PC-3 (cell line): ENCODE measurements at regions not wholly inside any gene's neighbourhood (a gene's known extent, or its start where the extent isn't known, plus 50 kb on each side); places are given as distances from the start of the nearest gene placed in this dataset.

ENCODE experiments used
- CTCF ChIP-seq: fragments of 300-600 bp; sonication (generic); conservative IDR thresholded peaks from 2 replicates; pipeline ENCODE4 v1.5.1; 2017; ENCODE audit warnings: antibody characterized with exemption, low read depth, mild to moderate bottlenecking, low read length
- EZH2phosphoT487 ChIP-seq: fragments of 300-600 bp; sonication (generic); IDR thresholded peaks from 2 replicates; pipeline ENCODE4 v1.6.1; 2018; ENCODE audit warnings: mild to moderate bottlenecking, antibody characterized with exemption, low read length, borderline replicate concordance

GRCh38 chr20:37596890-37597536 is 69.3 kb upstream of the BLCAP start:
- no peak for TF ChIP-seq CTCF
- no peak for TF ChIP-seq EZH2phosphoT487
